ENCODE measurements at regions not wholly inside any gene's neighbourhood (a gene's known extent, or its start where the extent isn't known, plus 50 kb on each side); places are given as distances from the start of the nearest gene placed in this dataset.
A peak's percentile ranks its signal among the peaks of the same experiment; 100 is the strongest.

DNA sequence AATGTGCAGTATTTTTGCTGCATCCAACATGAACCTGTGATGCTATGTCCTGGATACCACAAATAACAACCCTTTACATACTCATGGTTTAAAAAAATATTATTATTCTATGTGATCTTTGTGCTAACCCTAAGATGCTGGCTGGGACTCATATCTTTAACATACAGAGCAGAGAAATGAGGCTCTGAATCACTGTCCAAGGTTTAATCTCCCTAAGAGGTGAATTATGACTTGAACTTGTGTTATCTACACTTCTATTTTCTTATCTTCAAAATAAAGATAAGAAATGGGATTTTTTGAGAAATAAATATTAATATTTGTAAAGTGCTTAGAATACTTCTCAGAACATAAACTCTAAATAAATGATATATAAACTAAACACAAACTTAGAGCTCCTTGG, 68.8 kb upstream of the GRIA1 start (continued):
- TF ChIP-seq TBP (CRISPR knock-in tag; IDR thresholded peaks at IDR 0.05) (no peak), TOE1 (CRISPR knock-in tag; IDR thresholded peaks at IDR 0.05) (no peak), GATAD1 (CRISPR knock-in tag; IDR thresholded peaks at IDR 0.05) (no peak), EHMT2 (IDR thresholded peaks at IDR 0.05; ENCODE audit: borderline replicate concordance, low read depth, low read length) (no peak), MZF1 (CRISPR knock-in tag; IDR thresholded peaks at IDR 0.05; ENCODE audit: borderline replicate concordance) (no peak), ZNF589 (CRISPR knock-in tag; conservative IDR thresholded peaks at IDR 0.05) (no peak), ZIK1 (CRISPR knock-in tag; IDR thresholded peaks at IDR 0.05; ENCODE audit: borderline replicate concordance, low read depth) (no peak), ZNF430 (CRISPR knock-in tag; IDR thresholded peaks at IDR 0.05) (no peak), U2AF1 (optimal IDR thresholded peaks at IDR 0.05; ENCODE audit: low read depth, low read length) (no peak)
- TF ChIP-seq, protein P1, sequence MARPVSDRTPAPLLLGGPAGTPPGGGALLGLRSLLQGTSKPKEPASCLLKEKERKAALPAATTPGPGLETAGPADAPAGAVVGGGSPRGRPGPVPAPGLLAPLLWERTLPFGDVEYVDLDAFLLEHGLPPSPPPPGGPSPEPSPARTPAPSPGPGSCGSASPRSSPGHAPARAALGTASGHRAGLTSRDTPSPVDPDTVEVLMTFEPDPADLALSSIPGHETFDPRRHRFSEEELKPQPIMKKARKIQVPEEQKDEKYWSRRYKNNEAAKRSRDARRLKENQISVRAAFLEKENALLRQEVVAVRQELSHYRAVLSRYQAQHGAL (CRISPR knock-in tag; IDR thresholded peaks at IDR 0.05; ENCODE audit: not compliant biosample characterization), result no peak

DNA sequence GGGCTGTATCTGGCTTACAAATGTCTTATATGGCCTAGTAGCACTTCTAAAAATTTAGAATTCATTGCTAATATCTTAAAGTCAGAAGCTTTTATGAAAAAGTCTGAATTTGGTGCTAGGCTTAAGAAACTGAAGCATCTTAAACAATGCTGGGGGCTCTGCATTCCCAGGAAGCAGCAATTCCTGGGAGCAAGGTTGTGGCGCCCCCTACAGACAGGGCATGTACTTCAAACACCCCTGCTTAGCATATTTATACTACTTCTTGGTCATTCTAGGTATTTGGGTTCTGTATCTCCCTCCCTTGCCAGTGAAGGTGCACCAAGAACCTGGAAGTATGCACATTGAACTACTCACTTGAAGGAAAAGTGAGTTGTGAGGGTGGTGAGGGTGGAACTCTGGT, 64.6 kb upstream of the GRIA1 start:
- Histone ChIP-seq H3K27me3 (ENCODE audit: control insufficient read depth in 1 of 2, insufficient read depth in 2 of 2, low read length in 2 of 2) (no peaks in the 10 kb centered on the region), H4K20me1 (ENCODE audit: insufficient read depth, low read length) (no peaks in the 10 kb centered on the region), H3K4me3 (replicated peaks in 1 of 3; ENCODE audit: insufficient read depth in 1 of 3, low read depth in 2 of 3, low read length in 3 of 3) (no peak overlapping the region), H3K9ac (ENCODE audit: insufficient read depth, low read depth, low read length) (no peak overlapping the region), H3K36me3 (replicated peaks in 1 of 2; ENCODE audit: control insufficient read depth in 1 of 2, insufficient read depth in 2 of 2, low read length in 2 of 2) (no peaks in the 10 kb centered on the region), H3K4me2 (ENCODE audit: low read depth, low read length) (no peak overlapping the region), H3K27ac (ENCODE audit: extremely low read length, insufficient read depth, low read length) (no peak overlapping the region), H3K4me1 (ENCODE audit: insufficient read depth, low read length) (no peaks in the 10 kb centered on the region), H2AFZ (ENCODE audit: low read length) (no peak overlapping the region), H3K79me2 (ENCODE audit: insufficient read depth, low read length) (no peaks in the 10 kb centered on the region), H3K9me3 (ENCODE audit: low read length) (no peaks in the 10 kb centered on the region)
- ChIA-PET CTCF (ENCODE audit: low intra/inter-chr PET ratio, low total read pairs) (no interaction called here), POLR2A (no interaction called here)
- in situ Hi-C loops (cut with HindIII; ENCODE audit: extremely low pct_ligation_motif_present, low pct_unique_long_range_greater_than_20kb), result no loop called here
- intact Hi-C loops (cut with micrococcal nuclease; ENCODE audit: unreplicated experiment), result no loop called here
- WGBS (ENCODE audit: low lambda C conversion rate), result 0% methylated on average over 1 of the region's 1 CpG
- DNase-seq (ENCODE audit: low spot score), result no peak
- no peak for FAIRE-seq
- no peak for ATAC-seq
- BruUV-seq (replicated peaks), result no TSS peak
- no peak for TF ChIP-seq ZNF773 (CRISPR knock-in tag; IDR thresholded peaks at IDR 0.05; ENCODE audit: borderline replicate concordance)
- TF ChIP-seq, protein P2, sequence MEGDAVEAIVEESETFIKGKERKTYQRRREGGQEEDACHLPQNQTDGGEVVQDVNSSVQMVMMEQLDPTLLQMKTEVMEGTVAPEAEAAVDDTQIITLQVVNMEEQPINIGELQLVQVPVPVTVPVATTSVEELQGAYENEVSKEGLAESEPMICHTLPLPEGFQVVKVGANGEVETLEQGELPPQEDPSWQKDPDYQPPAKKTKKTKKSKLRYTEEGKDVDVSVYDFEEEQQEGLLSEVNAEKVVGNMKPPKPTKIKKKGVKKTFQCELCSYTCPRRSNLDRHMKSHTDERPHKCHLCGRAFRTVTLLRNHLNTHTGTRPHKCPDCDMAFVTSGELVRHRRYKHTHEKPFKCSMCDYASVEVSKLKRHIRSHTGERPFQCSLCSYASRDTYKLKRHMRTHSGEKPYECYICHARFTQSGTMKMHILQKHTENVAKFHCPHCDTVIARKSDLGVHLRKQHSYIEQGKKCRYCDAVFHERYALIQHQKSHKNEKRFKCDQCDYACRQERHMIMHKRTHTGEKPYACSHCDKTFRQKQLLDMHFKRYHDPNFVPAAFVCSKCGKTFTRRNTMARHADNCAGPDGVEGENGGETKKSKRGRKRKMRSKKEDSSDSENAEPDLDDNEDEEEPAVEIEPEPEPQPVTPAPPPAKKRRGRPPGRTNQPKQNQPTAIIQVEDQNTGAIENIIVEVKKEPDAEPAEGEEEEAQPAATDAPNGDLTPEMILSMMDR (CRISPR knock-in tag; IDR thresholded peaks at IDR 0.05), result 0 out of 2 replicates have a peak, but pooled peaks have one; percentile 13
